ENCODE measurements at regions not wholly inside any gene's neighbourhood (a gene's known extent, or its start where the extent isn't known, plus 50 kb on each side); places are given as distances from the start of the nearest gene placed in this dataset.

GRCh38 chr19:23560051-23560450 lies 127.0 kb downstream of the ZNF675 start:
- TF ChIP-seq CTCF (conservative IDR thresholded peaks at IDR 0.05; ENCODE audit: low read length): no peak
- TF ChIP-seq EZH2phosphoT487 (IDR thresholded peaks at IDR 0.05; ENCODE audit: borderline replicate concordance, low read depth, low read length): no peak
